ENCODE measurements at regions not wholly inside any gene's neighbourhood (a gene's known extent, or its start where the extent isn't known, plus 50 kb on each side); places are given as distances from the start of the nearest gene placed in this dataset.

GRCh38 chr3:187920913-187921312 lies 175.6 kb upstream of the BCL6 start:
- H3K27me3 ChIP-seq (ENCODE audit: control insufficient read depth, insufficient read depth, low read length) = no peaks in the 10 kb centered on the region
- no peaks in the 10 kb centered on the region for H3K9me3 ChIP-seq (ENCODE audit: control insufficient read depth in 2 of 3, insufficient read depth in 1 of 3, low read length in 3 of 3)
- H3K4me1 ChIP-seq (ENCODE audit: control insufficient read depth in 2 of 3, insufficient read depth in 2 of 3, low read depth in 1 of 3, low read length in 3 of 3) = no peaks in the 10 kb centered on the region
- no peak for TF ChIP-seq CTCF (IDR thresholded peaks at IDR 0.05; ENCODE audit: borderline replicate concordance, extremely low read depth, insufficient read depth)
- H3K36me3 ChIP-seq (ENCODE audit: control insufficient read depth in 2 of 3, insufficient read depth in 3 of 3, low read length in 3 of 3) = no peaks in the 10 kb centered on the region
- DNase-seq (peak in 3 of 5 donors; percentile 18 to 84 (median 57)), FAIRE-seq (no peak)
- H3K9ac ChIP-seq (ENCODE audit: low read length in 3 of 3) = no peak overlapping the region
- H3K4me3 ChIP-seq (ENCODE audit: low read length in 3 of 3) = no peak overlapping the region
- intact Hi-C loops (cut with DNase I) = no loop called here
- H3K27ac ChIP-seq (ENCODE audit: low read depth in 2 of 2, low read length in 2 of 2) = no peak overlapping the region

DNA sequence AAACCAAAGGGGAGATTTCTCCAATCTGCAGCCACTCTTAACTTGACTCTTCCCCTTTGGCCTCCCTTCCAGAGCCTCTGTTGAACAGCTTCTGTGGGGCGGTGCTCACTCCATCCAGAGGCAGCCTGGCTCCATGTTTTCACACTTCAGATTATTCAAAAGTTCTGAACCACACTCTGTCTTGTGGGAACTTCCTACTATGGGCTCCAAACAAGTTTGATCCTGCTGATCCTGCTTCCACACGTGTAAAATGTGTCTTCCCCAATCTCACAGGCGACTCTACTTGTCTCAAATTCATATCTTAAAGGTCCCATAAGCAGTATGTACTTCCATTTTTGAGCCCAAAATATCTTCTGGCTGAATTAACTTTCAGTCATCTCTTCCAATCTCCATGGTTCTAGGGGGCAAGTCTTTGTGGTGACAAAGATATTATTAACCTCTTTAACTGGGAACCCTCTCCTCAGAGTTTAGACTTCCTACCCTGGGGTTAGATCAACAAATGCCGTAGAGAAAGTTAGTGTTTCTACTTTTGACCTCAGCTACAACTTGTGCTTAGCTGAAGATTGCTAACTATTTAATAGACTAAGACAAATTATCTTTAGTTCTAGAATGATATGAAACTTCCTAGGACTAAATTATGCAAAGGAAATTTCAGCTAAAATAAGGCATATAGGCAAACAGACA lies 176.3 kb upstream of the BCL6 start:
- no peak for FAIRE-seq
- Histone ChIP-seq H3K4me1 (ENCODE audit: control insufficient read depth in 2 of 3, insufficient read depth in 2 of 3, low read depth in 1 of 3, low read length in 3 of 3) (no peaks in the 10 kb centered on the region), H3K27me3 (ENCODE audit: control insufficient read depth, insufficient read depth, low read length) (no peaks in the 10 kb centered on the region), H3K4me3 (ENCODE audit: low read length in 3 of 3) (no peak overlapping the region), H3K9me3 (ENCODE audit: control insufficient read depth in 2 of 3, insufficient read depth in 1 of 3, low read length in 3 of 3) (no peaks in the 10 kb centered on the region), H3K27ac (ENCODE audit: low read depth in 2 of 2, low read length in 2 of 2) (no peak overlapping the region), H3K36me3 (ENCODE audit: control insufficient read depth in 2 of 3, insufficient read depth in 3 of 3, low read length in 3 of 3) (no peaks in the 10 kb centered on the region), H3K9ac (ENCODE audit: low read length in 3 of 3) (no peak overlapping the region)
- TF ChIP-seq CTCF (IDR thresholded peaks at IDR 0.05; ENCODE audit: borderline replicate concordance, extremely low read depth, insufficient read depth) = no peak
- DNase-seq = peak in 1 of 5 donors; percentile 56
- intact Hi-C loops (cut with DNase I) = no loop called here

DNA sequence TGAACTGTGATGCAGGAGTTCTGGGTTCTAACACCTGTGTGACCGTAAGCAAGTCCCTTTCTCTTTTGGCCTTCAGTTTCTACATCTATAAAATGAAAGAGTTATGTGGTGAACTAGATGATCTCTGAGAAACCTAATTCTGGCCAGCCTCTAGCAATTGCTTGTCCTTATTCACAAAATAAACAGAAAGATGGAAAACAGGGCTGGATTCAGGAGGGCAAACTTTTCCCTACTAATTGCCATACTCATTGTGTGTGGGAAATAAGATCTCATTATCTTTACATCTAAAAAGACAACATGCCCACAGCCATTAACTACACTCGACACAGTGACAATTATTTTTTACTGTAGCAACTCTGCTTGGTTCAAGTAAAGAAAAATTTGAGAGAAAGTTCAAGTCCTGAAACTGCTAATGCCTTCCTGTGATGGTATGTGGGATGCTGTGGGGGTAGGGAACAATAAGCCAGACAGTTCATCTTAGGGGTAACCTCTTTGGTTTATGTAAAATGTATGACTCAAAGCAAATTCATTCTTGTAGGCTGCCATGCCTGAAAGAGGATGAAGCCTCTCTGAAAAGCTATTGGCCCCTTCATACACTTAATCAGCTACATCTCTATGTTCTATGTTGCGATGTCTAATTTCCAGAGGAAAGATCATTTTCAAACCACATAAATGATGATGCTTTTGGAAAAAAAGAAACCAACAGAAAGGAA lies 177.6 kb upstream of the BCL6 start:
- no peak for DNase-seq
- no peaks in the 10 kb centered on the region for H3K36me3 ChIP-seq (ENCODE audit: control insufficient read depth in 2 of 3, insufficient read depth in 3 of 3, low read length in 3 of 3)
- no peaks in the 10 kb centered on the region for H3K27me3 ChIP-seq (ENCODE audit: control insufficient read depth, insufficient read depth, low read length)
- H3K4me3 ChIP-seq (ENCODE audit: low read length in 3 of 3) = no peak overlapping the region
- H3K27ac ChIP-seq (ENCODE audit: low read depth in 2 of 2, low read length in 2 of 2) = no peak overlapping the region
- H3K9ac ChIP-seq (ENCODE audit: low read length in 3 of 3) = no peak overlapping the region
- TF ChIP-seq CTCF (IDR thresholded peaks at IDR 0.05; ENCODE audit: borderline replicate concordance, extremely low read depth, insufficient read depth) = no peak
- peaks cover 0 to 5% (median 0%) of the 10 kb centered on the region in 3 donors for H3K9me3 ChIP-seq (ENCODE audit: control insufficient read depth in 2 of 3, insufficient read depth in 1 of 3, low read length in 3 of 3)
- no peaks in the 10 kb centered on the region for H3K4me1 ChIP-seq (ENCODE audit: control insufficient read depth in 2 of 3, insufficient read depth in 2 of 3, low read depth in 1 of 3, low read length in 3 of 3)
- FAIRE-seq = no peak
- intact Hi-C loops (cut with DNase I) = no loop called here

Measured in kidney (tissue), 13 donors.